ENCODE measurements at regions not wholly inside any gene's neighbourhood (a gene's known extent, or its start where the extent isn't known, plus 50 kb on each side); places are given as distances from the start of the nearest gene placed in this dataset.

GRCh38 chr1:106944721-106945120 is 111.8 kb upstream of the PRMT6 start:
- DNase-seq, result no peak

DNA sequence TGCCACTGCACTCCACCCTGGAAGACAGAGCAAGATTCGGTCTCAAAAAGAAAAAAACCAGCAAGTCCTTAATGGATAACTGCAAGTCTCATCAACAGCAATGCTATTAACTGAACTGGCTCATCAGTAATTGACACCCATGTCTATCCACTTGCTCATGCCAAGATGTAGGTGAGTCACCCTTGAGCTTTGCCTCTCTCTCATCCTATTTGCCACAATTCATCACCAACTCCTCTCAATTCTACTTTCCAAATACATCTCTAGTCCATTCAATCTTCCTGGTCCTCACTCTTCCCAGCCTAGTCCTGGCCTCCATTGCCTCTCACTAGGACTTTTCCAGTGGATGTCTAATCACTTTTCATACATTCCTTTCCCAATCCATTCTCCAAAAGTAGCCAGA is 103.7 kb upstream of the PRMT6 start:
- DNase-seq, result no peak

GRCh38 chr1:106954661-106955229 is 101.7 kb upstream of the PRMT6 start:
- no peak for DNase-seq

DNA sequence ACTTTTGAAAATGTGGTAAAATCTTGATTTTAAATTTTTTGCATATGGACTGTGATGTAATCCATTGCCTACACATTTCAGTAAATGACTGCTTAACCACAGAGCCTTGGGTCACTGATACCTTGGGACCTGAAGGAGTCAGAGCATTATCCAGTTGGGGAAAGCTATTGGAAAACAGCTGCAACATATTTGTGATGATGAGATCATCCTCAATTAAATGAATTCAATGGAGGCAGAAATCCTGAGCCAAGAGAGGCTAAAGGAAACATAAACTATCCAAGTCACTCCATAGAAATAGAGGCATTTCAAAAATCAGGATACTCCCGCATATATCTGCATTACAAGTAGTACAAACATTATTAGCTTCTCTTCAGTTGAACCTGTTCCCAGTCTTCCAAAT is 99.8 kb upstream of the PRMT6 start:
- DNase-seq, result no peak

- DNase-seq, result no peak
Observed at GRCh38 chr1:106957795-106958194, 98.7 kb upstream of the PRMT6 start.

DNA sequence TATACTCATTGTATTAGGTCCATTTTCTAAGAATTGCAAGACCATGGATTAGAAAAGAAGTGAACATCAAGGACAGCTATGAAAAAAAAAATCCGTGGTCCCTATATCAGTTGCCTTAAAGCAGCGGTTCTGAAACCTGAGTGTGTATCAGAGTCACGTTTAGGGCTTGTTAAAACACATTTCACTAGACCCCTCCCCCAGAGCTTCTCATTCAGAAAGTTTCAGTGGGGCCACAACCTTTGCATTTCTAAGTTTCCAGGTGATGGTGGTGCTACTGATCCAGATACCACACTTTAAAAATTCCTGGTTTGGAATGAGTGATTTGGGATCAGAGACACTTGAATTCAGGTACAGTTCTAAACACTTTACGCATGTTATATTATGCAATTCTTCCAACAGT is 96.1 kb upstream of the PRMT6 start:
- DNase-seq, result no peak

GRCh38 chr1:106961646-106962045 is 94.8 kb upstream of the PRMT6 start:
- no peak for DNase-seq

DNA sequence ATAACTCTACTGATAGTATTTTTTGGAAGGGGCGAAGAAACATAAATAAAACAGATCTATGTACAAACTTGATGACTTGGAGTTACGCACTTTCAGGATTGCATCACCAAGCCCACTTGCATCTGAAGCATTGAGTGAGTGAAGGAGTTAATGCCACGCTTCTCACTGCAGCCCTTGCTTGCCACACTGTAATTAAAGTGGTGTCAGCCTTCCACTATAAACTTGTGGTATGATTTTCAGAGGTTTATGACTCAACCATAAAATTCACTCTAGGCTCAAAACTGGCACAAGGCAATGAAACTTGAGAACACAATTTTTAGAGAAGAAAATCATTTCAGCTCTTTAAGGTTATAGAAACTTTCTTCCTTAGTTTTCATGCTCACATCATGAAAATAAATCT is 93.9 kb upstream of the PRMT6 start:
- no peak for DNase-seq

DNA sequence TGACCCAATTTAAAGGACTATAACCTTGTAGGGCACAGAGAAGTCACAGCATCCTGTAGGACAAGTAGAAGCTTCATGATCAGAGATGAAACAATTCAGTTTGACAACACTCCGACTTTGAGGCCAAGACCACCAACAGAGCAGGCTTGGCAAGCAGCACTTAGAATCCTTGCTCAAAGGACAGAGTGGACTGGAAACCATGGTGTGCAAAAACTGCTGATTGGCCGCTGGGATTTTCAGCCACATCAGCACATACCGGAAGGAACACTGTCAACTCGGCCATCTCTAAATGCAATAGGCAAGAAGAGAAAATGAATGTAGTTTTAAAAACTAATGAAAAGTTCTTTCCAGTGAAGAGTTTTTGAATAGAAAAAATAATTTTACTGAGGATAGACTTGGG is 92.0 kb upstream of the PRMT6 start:
- no peak for DNase-seq

- DNase-seq, result no peak
Observed at GRCh38 chr1:106968644-106969043, 87.8 kb upstream of the PRMT6 start.

GRCh38 chr1:106969731-106970130 is 86.7 kb upstream of the PRMT6 start:
- DNase-seq, result no peak

DNA sequence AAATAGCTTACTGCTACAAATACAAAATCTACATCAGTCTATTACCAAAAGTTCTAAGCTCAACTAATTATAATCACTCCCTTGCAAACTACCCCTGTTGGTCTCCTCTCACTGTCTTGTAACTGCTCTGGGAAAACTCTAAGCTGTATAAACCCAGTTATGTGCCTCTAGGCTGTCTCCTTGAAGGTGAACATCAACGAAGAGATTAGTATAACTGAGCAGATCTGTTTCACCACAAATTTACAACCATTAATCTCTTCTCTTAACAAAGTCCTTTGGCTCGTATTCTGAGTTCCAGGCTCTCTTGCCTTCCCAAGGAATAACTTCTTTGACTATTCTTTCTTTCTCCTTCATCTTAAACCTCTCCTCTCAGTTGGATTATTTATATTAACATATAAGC is 84.4 kb upstream of the PRMT6 start:
- DNase-seq, result no peak

GRCh38 chr1:106975944-106976343 is 80.5 kb upstream of the PRMT6 start:
- DNase-seq, result peak; percentile 2

GRCh38 chr1:106978477-106979322 is 77.8 kb upstream of the PRMT6 start:
- DNase-seq, result no peak

DNA sequence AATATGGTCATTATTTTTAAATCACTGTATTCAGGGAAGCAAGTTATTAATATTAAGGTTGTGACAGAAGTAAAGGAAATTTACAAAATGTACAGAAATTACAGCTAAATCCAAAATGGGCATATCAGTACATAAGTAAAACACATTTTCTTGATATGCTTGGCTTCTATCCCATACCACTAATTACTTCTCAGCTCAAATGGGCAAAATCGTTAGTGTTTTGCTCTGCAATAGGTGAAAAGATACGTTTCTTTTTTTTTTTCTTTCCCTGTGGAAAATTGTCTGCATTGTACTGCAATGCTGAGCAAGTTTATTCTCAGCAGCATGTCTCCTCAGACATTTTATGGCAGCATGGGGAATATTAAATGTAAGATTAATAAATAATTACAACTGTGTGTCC is 77.1 kb upstream of the PRMT6 start:
- DNase-seq, result no peak

- DNase-seq, result no peak
Observed at GRCh38 chr1:106980121-106980520, 76.4 kb upstream of the PRMT6 start.

DNA sequence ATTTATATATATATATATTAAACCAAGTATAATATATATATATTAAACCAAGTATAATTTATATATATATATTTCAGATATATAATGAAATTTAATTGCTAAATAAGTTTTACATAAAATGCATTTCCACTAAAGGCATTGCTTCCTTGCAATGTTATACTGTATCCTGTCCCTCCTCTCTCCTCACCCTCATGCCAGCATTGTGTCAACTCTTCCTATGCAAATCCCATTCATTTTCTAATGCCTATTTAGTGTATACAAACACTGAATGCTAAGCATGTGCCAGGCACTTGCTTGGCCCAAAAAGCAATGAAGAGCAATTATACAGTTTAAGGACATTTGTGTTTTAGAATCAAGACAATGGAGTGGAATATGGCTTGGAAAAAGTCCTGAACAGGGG is 71.7 kb upstream of the PRMT6 start:
- no peak for DNase-seq

DNA sequence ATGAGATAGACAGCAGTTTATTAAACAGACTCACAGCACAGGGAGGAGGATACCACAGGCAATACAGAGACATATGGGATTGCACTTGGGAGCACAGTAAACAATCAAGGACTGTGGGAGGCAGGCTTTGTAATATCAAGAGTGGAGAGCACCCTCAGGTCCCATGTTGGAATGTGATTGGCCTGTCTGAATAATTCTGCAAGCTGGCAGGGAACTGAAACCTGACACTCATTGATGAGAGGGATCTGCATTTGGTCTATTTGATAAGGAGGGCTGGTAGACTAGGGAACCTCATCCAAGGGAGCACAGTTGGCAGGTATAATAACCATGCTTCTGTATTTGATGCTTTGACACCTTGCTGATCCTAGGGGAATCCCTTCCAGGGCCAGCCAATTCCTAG is 69.9 kb upstream of the PRMT6 start:
- DNase-seq, result no peak

DNA sequence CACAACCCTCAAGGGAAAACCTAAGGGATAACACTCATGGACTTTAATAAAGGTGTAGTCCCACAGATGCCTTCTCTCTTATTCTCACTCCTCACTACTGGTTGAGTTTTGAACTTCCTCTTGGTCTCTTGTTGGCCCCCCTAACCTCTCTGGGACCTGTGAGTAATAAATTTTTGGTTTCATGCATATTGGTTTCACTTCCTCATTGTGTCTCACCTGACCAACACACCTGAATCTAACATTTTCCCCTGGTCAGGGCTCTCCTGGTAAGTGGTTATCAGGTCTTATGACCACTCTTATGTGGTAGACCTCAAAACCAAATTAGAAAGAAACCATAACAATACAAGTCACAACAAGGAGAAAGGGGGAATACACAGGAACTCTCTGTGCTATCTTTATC is 60.5 kb upstream of the PRMT6 start:
- no peak for DNase-seq

- no peak for DNase-seq
Observed at GRCh38 chr1:106998431-106999002, 58.0 kb upstream of the PRMT6 start.

- no peak for DNase-seq
Observed at GRCh38 chr1:107000902-107001301, 55.6 kb upstream of the PRMT6 start.

GRCh38 chr1:107003972-107004371 is 52.5 kb upstream of the PRMT6 start:
- DNase-seq, result no peak

- DNase-seq, result no peak
Observed at GRCh38 chr1:107004421-107004820, 52.1 kb upstream of the PRMT6 start.
